PC-9 (cell line): ENCODE measurements at regions not wholly inside any gene's neighbourhood (a gene's known extent, or its start where the extent isn't known, plus 50 kb on each side); places are given as distances from the start of the nearest gene placed in this dataset.
A peak's percentile ranks its signal among the peaks of the same experiment; 100 is the strongest.

Experiments
- BruUV-seq: library from RNA; stranded (reverse); fragments of 400-500 nt; replicated peaks from 2 replicates; lab custom pipeline; 2021; lab: Mats Ljungman, UMichigan
- CTCF ChIA-PET: fragments of 300-600 bp; sonication (Branson Sonifier 250); formaldehyde crosslinking; loops from one replicate; lab custom pipeline; 2022; ENCODE audit warnings: antibody characterized with exemption; lab: Charles Lee
- POLR2A ChIA-PET: fragments of 300-600 bp; sonication (Branson Sonifier 250); formaldehyde crosslinking; loops from one replicate; lab custom pipeline; 2022; ENCODE audit warnings: antibody characterized with exemption; ENCODE audit not compliant: unreplicated experiment; lab: Charles Lee
- DNase-seq, 2 experiments: peaks; one replicate each; pipeline versions ENCODE4 v3.0.0 to v3.0.0-alpha.2; 2015 to 2022; ENCODE audit warnings: mixed read lengths in 1 of 2
- H2AFZ ChIP-seq: fragments of 200-600 bp; sonication (generic); 2 replicates; pipeline ENCODE4 v1.8.1; 2017; ENCODE audit warnings: antibody characterized with exemption
- H3F3A ChIP-seq: fragments of 200-600 bp; sonication (generic); 2 replicates; pipeline ENCODE4 v1.8.1; 2017; ENCODE audit warnings: antibody characterized with exemption, mild to moderate bottlenecking, low read depth; ENCODE audit not compliant: insufficient read depth
- H3K27ac ChIP-seq: fragments of 200-600 bp; sonication (generic); 2 replicates; pipeline ENCODE4 v1.6.1; 2016; ENCODE audit warnings: mixed run types
- H3K27me3 ChIP-seq: fragments of 200-600 bp; sonication (generic); 2 replicates; pipeline ENCODE4 v1.6.1; 2016; ENCODE audit warnings: low read depth, mixed run types; ENCODE audit not compliant: insufficient read depth
- H3K36me3 ChIP-seq: fragments of 200-600 bp; sonication (generic); 2 replicates; pipeline ENCODE4 v1.6.1; 2016; ENCODE audit warnings: low read depth, mixed run types
- H3K4me1 ChIP-seq: fragments of 200-600 bp; sonication (generic); replicated peaks from 2 replicates; pipeline ENCODE4 v1.6.1; 2016; ENCODE audit warnings: mixed run types; ENCODE audit not compliant: insufficient read depth
- H3K4me2 ChIP-seq: fragments of 200-600 bp; sonication (generic); 2 replicates; pipeline ENCODE4 v1.6.1; 2017; ENCODE audit warnings: mixed run types
- H3K4me3 ChIP-seq: fragments of 200-600 bp; sonication (generic); 2 replicates; pipeline ENCODE4 v1.6.1; 2016; ENCODE audit warnings: mixed run types
- H3K79me2 ChIP-seq: fragments of 200-600 bp; sonication (generic); 2 replicates; pipeline ENCODE4 v1.6.1; 2017; ENCODE audit warnings: low read depth, mixed run types
- H3K9me2 ChIP-seq: fragments of 200-600 bp; sonication (generic); 2 replicates; pipeline ENCODE4 v1.8.1; 2017; ENCODE audit warnings: mild to moderate bottlenecking; ENCODE audit not compliant: insufficient read depth
- H3K9me3 ChIP-seq: fragments of 200-600 bp; sonication (generic); 2 replicates; pipeline ENCODE4 v1.8.1; 2016; ENCODE audit warnings: low read depth; ENCODE audit not compliant: insufficient read depth
- H4K20me1 ChIP-seq: fragments of 200-600 bp; sonication (generic); 2 replicates; pipeline ENCODE4 v1.8.1; 2017; ENCODE audit not compliant: insufficient read depth
- CTCF ChIP-seq: fragments of 200-600 bp; sonication (generic); conservative IDR thresholded peaks from 2 replicates; pipeline ENCODE4 v1.6.1; 2017; ENCODE audit warnings: mixed run types, antibody characterized with exemption, mild to moderate bottlenecking, moderate library complexity
- EZH2 ChIP-seq: fragments of 200-600 bp; sonication (generic); IDR thresholded peaks from 2 replicates; pipeline ENCODE4 v1.8.0; 2017; ENCODE audit warnings: antibody characterized with exemption, low read depth
- intact Hi-C: fragments of 100-400 bp; cut with micrococcal nuclease; formaldehyde crosslinking; loops from one replicate; pipeline ENCODE4 v1.10.0; 2022; ENCODE audit not compliant: unreplicated experiment

- H3K27ac ChIP-seq = no peak overlapping the region
- no peaks in the 10 kb centered on the region for H3K27me3 ChIP-seq
- CTCF ChIA-PET = no interaction called here
- no peak overlapping the region for H2AFZ ChIP-seq
- POLR2A ChIA-PET = no interaction called here
- no peaks in the 10 kb centered on the region for H3K9me3 ChIP-seq
- H3K4me3 ChIP-seq = no peak overlapping the region
- TF ChIP-seq CTCF (no peak), EZH2 (no peak)
- no peak for DNase-seq
- no peak overlapping the region for H3K4me2 ChIP-seq
- no peaks in the 10 kb centered on the region for H4K20me1 ChIP-seq
- no TSS peak for BruUV-seq
- no peaks in the 10 kb centered on the region for H3K4me1 ChIP-seq
- no peaks in the 10 kb centered on the region for H3F3A ChIP-seq
- H3K36me3 ChIP-seq = no peaks in the 10 kb centered on the region
- no peaks in the 10 kb centered on the region for H3K9me2 ChIP-seq
- intact Hi-C loops = no loop called here
- no peaks in the 10 kb centered on the region for H3K79me2 ChIP-seq
Measured at GRCh38 chr21:25390701-25391100, 216.6 kb downstream of the MRPL39 start.

- Histone ChIP-seq H2AFZ (no peak overlapping the region), H3K4me2 (no peak overlapping the region), H3K27ac (no peak overlapping the region), H3F3A (no peaks in the 10 kb centered on the region), H3K9me3 (no peaks in the 10 kb centered on the region), H3K4me3 (no peak overlapping the region), H3K9me2 (no peaks in the 10 kb centered on the region), H3K4me1 (no peaks in the 10 kb centered on the region), H3K79me2 (no peaks in the 10 kb centered on the region), H4K20me1 (no peaks in the 10 kb centered on the region), H3K27me3 (no peaks in the 10 kb centered on the region), H3K36me3 (no peaks in the 10 kb centered on the region)
- intact Hi-C loops = no loop called here
- CTCF ChIA-PET = no interaction called here
- DNase-seq = no peak
- TF ChIP-seq CTCF = no peak
- no peak for TF ChIP-seq EZH2
- BruUV-seq = no TSS peak
- POLR2A ChIA-PET = no interaction called here
Measured at GRCh38 chr21:25387665-25388064, 219.6 kb downstream of the MRPL39 start.

GRCh38 chr21:25385911-25386474 lies 221.3 kb downstream of the MRPL39 start:
- no peaks in the 10 kb centered on the region for H4K20me1 ChIP-seq
- peak; percentile 21 to 53 for DNase-seq
- intact Hi-C loops = no loop called here
- no peak overlapping the region for H3K27ac ChIP-seq
- no peaks in the 10 kb centered on the region for H3K4me1 ChIP-seq
- no peak overlapping the region for H2AFZ ChIP-seq
- no peaks in the 10 kb centered on the region for H3F3A ChIP-seq
- no peaks in the 10 kb centered on the region for H3K27me3 ChIP-seq
- BruUV-seq = no TSS peak
- ChIA-PET CTCF (interaction anchor here (0.6 kb wide), 1 partner anchor 1579 kb away, joined by 3 read pairs; no protein-coding TSS in a partner anchor), POLR2A (no interaction called here)
- no peaks in the 10 kb centered on the region for H3K9me2 ChIP-seq
- no peaks in the 10 kb centered on the region for H3K9me3 ChIP-seq
- TF ChIP-seq EZH2 = no peak
- TF ChIP-seq CTCF = peak; percentile 76
- no peak overlapping the region for H3K4me2 ChIP-seq
- H3K4me3 ChIP-seq = no peak overlapping the region
- H3K36me3 ChIP-seq = no peaks in the 10 kb centered on the region
- H3K79me2 ChIP-seq = no peaks in the 10 kb centered on the region
